Keratinocyte (primary cell): ENCODE measurements at regions not wholly inside any gene's neighbourhood (a gene's known extent, or its start where the extent isn't known, plus 50 kb on each side); places are given as distances from the start of the nearest gene placed in this dataset.

Experiments
- EZH2 ChIP-seq: IDR thresholded peaks from one replicate; pipeline ENCODE4 v1.6.1; 2012; ENCODE audit warnings: inconsistent platforms, mild to moderate bottlenecking, low read length, moderate library complexity
- TF ChIP-seq, protein P1 (sequence below), 3 experiments: IDR thresholded peaks in 1 of 3; conservative IDR thresholded peaks in 1 of 3; optimal IDR thresholded peaks in 1 of 3; 2 replicates in 2 of 3; 3 replicates in 1 of 3; pipeline versions ENCODE3 to v1.5.1; 2011; ENCODE audit warnings: low read length in 3 of 3, mild to moderate bottlenecking in 3 of 3, moderate library complexity in 2 of 3, control low read depth in 1 of 3, inconsistent platforms in 1 of 3; ENCODE audit not compliant: insufficient read depth in 2 of 3; ENCODE audit errors: extremely low read depth in 1 of 3

DNA sequence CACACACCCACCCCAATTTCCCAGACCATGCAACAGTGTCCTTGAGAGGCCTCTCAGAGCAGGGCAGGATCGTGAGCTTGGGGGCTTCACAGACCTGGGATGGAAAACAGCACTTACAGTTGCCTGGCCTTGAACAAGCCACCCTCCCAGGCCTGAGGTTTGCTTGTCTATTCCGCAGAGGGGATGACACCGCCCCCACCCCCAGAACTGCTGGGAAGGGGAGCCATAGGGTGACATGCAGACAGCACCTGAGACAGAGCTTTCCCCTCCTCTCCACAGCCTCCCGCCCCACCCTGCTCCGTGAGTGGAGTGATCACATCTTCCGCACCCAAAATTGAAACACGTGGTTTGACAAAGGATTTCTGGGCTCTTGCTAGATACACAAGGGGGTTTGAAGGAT lies 131.5 kb upstream of the TNRC6C start:
- TF ChIP-seq, protein P1, sequence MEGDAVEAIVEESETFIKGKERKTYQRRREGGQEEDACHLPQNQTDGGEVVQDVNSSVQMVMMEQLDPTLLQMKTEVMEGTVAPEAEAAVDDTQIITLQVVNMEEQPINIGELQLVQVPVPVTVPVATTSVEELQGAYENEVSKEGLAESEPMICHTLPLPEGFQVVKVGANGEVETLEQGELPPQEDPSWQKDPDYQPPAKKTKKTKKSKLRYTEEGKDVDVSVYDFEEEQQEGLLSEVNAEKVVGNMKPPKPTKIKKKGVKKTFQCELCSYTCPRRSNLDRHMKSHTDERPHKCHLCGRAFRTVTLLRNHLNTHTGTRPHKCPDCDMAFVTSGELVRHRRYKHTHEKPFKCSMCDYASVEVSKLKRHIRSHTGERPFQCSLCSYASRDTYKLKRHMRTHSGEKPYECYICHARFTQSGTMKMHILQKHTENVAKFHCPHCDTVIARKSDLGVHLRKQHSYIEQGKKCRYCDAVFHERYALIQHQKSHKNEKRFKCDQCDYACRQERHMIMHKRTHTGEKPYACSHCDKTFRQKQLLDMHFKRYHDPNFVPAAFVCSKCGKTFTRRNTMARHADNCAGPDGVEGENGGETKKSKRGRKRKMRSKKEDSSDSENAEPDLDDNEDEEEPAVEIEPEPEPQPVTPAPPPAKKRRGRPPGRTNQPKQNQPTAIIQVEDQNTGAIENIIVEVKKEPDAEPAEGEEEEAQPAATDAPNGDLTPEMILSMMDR (optimal IDR thresholded peaks at IDR 0.05 in 1 of 3, IDR thresholded peaks at IDR 0.05 in 1 of 3, conservative IDR thresholded peaks at IDR 0.05 in 1 of 3; ENCODE audit: extremely low read depth in 1 of 3, insufficient read depth in 2 of 3, low read length in 3 of 3): no peak
- no peak for TF ChIP-seq EZH2
